GM21786 (cell line): ENCODE measurements at regions not wholly inside any gene's neighbourhood (a gene's known extent, or its start where the extent isn't known, plus 50 kb on each side); places are given as distances from the start of the nearest gene placed in this dataset.
"Not testable (repeated sequence)": the region's sequence is repeated elsewhere in the genome, so short reads cannot be mapped to it uniquely, and the experiment has no call there.

Source experiments
- ATAC-seq: cut with Tn5 transposase; IDR thresholded peaks from one replicate; pipeline ENCODE4 v1.9.1; 2021; ENCODE audit not compliant: unreplicated experiment

DNA sequence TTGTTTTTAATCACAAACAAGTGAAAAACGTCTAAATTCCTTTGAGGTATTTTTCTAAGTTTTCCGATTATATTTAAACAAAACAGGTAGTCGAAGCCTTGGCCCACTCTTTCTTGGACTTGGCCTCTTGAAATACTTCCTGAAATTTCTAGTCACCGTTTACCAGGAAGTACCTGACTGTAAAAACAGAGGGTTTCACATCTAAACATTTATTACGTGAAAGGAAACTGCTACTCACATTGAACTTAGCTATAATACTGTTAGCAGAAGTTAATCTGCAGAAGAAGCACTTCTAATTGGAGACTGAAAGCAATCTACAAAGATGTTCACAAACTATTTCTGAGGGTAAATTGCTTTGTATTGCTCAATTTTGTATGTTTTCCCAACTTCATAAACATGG is 526.0 kb upstream of the ADGRL4 start:
- no peak for ATAC-seq

GRCh38 chr1:79531790-79532189 is 525.3 kb upstream of the ADGRL4 start:
- no peak for ATAC-seq

DNA sequence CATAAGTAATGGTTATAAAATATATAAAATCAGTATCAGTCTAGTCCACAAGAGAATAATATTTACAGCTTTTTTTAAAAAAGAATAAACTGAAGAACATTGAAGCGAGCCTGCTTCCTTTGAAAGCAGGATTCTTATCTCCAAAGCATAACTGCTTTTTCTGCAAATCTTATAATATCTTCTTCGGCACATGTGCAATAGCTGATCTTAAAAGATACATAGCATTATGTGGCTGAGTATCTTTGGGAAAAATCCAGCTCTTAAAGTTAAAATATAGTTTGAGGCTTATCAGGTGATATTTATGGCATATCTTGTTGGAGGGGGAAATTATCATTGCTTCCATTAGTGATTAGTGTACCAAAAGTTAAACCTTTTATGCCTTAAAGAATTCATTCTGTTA is 523.9 kb upstream of the ADGRL4 start:
- ATAC-seq: no peak

- ATAC-seq: no peak
These were observed 523.5 kb upstream of the ADGRL4 start for GRCh38 chr1:79530055-79530454.

DNA sequence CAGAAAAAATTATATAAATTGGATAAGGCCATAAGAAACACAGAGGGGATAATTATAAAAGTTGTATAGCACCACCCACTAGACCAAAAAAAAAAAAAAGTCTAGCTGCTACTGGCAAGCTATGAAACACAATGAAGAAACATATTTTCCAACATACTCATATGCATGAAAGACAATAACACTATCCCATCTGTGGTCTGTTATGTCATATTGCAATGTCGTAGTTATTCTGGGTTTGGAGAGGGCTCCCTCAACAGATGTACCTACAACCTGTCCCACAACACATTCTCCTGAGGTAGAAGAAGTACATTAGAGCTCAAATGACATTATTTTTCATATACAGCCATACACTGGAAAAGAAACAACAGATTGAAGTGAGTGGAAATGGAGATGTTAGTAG is 517.6 kb upstream of the ADGRL4 start:
- no peak for ATAC-seq

DNA sequence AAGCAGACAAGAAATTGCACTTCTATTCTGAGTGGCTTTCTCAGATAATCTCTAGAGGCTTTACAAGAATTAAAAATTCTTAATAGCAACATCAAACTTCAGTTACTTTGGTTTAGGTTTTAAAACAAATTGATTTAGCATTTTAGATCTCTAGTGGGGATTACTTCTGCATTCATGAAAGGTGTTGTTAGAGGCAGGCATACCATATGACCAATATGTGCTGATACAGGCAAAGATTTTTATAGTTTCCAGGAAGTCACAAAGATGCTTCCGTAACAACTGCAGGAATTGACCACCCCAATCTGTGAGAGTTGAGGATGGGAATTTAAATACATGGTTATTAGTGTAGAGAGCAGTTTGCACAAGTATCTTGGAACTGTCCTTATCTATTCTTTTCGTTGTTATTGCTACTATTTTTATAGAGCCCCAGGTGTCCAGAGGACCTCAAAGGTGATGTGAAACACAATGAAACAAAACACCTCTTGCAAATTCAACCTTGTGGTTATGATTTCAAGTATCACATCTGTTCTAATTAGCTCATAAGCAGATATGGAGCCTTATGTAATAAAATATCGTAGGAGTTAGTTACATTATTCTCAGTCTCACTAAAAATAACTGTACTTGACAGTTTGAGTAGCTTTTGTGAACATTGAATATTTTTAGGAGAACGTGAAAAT is 512.7 kb upstream of the ADGRL4 start:
- ATAC-seq: no peak

DNA sequence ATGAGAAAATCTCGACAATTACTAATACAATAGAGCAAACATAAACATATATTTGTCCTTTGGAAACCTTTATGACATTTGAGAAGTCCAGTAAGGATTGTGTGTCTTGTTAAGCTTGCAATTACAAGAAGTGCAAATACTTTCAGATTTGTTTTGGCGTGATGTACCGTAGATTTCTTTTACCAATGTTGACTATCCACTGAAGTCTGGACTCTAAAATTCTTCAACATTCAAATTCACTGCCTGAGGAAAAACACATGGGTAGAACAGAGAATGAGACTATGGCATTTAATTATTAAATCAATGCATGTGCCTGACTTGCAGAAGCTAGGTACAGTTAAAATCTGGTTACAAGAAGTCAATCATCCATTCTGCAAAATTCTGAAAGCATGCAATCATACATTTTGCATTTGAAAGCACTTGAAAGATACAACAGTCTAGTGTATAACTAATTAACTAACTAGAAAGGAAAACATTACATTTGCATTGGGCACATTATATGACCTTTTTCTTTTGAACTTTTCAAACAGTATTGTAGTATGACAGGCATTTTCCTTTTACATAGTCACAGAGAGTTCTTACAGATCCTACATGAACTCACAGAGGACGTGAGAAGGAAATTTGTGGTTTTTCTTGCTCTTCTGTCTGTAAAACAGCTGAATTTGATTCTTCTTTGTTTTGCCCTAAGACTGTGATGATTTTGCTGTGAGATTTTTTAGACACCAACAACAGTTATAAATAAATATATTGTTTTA is 511.1 kb upstream of the ADGRL4 start:
- no peak for ATAC-seq

GRCh38 chr1:79507770-79508169 is 501.2 kb upstream of the ADGRL4 start:
- ATAC-seq: no peak

- no peak for ATAC-seq
These were observed 494.6 kb upstream of the ADGRL4 start for GRCh38 chr1:79501153-79501552.

DNA sequence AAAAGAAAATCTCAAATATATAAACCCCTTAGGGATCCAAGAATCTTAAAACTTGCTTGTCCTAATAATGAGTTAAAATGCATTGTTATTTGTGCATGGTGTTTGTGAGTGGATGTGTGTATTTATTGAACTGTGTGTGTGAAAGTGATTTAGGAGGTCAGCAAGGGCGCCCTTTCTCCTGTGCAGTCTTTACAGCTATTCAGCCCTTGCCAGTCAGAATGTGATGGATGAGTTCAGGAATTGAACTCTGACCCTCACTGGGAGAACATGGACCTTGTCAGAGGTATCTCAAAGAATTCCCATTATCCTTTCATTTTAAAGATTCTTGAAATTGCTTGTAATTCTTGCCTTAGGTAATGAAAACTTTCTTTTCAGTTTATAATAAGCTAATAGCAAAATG is 493.0 kb upstream of the ADGRL4 start:
- no peak for ATAC-seq

DNA sequence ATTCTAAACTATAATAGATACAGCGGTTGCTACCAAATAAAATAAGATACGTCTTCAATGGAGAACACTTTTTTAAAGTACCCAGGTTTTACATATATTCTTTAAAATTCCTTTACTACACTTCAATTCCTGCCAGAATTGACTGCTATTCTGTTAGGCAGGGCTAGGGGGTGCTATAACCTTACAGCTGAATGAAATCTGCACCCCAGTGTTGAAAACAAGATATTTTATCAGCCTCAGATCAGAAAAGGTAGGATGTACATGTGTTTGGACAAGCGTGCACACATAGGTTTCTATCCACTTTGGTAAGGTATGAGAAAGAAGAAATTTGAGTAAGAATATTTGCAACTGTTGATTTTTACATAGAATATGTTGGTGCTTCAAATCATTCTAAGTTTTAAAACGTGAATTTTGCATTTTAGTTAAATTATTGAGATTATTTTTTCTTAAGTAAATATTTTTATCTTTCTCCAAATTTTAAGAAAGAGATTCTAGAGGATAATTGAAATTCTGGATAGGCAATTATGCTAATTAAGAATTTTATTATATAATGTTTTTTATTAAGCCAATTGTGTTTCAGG is 490.8 kb upstream of the ADGRL4 start:
- ATAC-seq: peak; percentile 88

GRCh38 chr1:79496129-79496528 is 489.6 kb upstream of the ADGRL4 start:
- no peak for ATAC-seq

GRCh38 chr1:79493702-79494101 is 487.2 kb upstream of the ADGRL4 start:
- ATAC-seq: not testable (repeated sequence)

DNA sequence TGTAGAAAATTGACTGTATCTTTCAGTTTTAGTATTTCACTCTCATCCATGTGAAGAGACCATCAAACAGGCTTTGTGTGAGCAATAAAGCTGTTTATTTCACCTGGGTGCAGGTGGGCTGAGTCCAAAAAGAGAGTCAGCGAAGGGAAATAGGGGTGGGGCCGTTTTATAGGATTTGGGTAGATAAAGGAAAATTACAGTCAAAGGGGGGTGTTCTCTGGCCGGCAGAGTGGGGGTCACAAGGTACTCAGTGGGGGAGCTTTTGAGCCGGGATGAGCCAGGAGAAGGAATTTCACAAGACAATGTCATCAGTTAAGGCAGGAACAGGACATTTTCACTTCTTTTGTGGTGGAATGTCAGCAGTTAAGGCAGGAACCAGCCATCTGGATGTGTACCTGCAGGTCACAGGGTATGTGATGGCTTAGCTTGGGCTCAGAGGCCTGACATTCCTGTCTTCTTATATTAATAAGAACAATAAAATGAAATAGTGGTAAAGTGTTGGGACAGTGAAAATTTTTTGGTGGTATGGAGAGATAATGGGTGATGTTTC is 482.1 kb upstream of the ADGRL4 start:
- not testable (repeated sequence) for ATAC-seq

DNA sequence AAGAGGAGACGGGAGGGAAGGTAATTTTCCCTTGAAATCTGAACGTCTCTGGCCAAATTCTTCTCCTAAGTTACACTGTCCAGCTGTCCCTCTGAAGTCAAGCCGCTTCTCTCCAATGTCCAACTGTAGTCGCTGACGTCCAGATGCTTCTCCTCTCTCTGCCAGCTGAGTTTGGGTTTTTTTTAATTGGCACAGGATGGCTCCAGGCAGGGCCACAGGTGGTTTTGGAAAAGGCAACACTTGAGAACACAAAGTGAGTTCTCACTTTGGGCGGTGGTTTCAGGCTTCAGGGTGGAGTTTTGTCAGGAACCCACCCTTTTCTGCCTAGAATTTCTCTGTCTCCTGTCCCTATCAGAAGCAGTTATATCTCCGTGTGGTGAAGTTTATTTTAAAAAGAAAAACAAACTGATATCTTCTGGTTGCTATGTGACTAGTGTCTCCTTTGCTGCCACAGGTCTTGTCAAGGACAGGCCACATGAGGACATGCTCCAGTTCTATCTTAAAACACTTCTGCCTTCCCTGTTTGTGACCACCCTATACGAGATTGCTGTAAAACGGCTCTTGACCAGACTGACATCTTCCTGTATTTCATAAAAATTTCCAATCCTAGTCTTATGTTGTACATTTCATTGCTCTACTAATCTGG is 472.3 kb upstream of the ADGRL4 start:
- no peak for ATAC-seq

DNA sequence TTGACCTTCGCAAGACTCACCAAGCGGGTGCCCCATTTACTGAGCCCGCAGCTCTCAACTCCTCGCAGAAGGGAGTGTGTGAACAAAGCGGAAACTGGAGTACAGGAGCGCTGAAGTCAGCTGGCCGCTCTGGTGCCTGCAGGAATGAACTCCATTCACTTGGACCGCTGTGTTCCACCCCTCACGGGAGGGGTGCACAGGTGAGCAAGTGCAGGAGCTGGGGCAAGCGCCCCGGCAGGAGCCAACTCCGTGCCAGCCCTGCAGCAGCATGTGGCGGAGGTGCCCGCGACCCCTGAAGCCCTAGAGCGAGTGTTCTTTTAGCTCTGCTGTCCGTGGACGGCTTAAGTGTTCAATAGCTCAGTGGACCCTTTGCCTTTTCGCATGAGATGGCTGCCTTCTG is 471.6 kb upstream of the ADGRL4 start:
- ATAC-seq: no peak

DNA sequence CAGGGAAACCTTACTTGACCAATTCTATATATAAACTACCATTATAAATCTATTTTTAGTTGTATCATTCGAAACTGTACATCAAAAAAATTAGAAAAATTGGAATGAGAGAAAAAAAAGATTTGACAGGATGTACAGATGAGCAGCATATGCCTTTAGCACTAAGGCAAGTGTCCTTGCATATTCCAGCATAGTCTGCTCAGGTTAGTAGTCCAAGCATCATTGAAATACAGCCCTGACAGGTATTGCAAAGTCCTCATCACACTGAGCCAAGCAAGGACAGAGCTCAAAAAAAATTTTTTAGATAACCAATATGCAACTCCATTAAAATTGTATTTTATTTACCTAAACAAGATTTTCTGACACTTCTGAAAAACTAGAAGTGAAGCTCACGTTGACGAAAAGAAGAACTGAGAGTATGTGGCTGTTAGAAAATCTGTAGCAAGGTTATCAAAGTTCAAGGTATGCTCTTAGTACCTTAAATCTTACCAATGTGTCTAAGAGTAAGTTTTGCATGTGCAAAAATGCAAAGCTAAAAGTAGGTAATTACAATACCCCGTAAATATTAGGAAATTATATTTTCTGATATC is 465.6 kb upstream of the ADGRL4 start:
- peak; percentile 89 for ATAC-seq

GRCh38 chr1:79469139-79469538 is 462.6 kb upstream of the ADGRL4 start:
- ATAC-seq: no peak

- ATAC-seq: peak; percentile 98
These were observed 454.4 kb upstream of the ADGRL4 start for GRCh38 chr1:79460773-79461436.

DNA sequence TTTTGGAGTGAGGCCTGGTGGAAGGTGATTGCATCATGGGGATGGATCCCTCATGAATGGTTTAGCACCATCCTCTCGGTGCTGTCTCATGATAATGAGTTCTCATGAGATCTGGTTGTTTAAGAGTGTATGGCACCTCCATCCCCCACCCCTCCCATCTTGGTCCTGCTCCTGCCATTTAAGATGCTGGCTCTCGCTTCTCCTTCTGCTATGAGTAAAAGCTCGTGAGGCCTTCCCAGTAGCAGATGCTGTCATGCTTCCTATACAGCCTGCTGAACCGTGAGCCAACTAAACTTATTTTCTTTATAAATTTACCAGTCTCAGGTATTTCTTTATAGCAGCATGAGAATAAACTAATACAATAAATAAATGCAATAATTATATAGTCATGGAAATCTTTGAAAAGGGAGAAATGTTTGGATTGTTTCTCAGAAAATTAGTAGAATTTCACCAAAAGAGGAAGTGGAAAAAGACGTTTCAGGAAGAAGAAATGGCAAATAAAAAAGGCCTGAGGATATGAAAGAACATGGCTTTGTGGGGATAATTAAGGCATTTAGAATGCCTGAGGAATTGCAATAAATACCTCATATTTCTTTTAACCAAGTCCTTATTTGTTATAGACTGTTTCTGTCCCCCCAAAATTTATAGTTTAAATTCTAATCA is 451.2 kb upstream of the ADGRL4 start:
- ATAC-seq: no peak
